Panc1 (cell line): ENCODE measurements at regions not wholly inside any gene's neighbourhood (a gene's known extent, or its start where the extent isn't known, plus 50 kb on each side); places are given as distances from the start of the nearest gene placed in this dataset.

Experiments
- CTCF ChIP-seq: fragments of 450-650 bp; IDR thresholded peaks from 2 replicates; pipeline ENCODE4 v1.5.1; 2017; ENCODE audit warnings: mild to moderate bottlenecking
- POLR2AphosphoS5 ChIP-seq: IDR thresholded peaks from 2 replicates; pipeline ENCODE4 v1.6.1; 2012; ENCODE audit warnings: mild to moderate bottlenecking, low read depth, low read length, moderate library complexity
- REST ChIP-seq, 2 experiments: IDR thresholded peaks; 2 replicates each; pipeline ENCODE4 v1.6.1; 2011 to 2012; ENCODE audit warnings: low read depth in 2 of 2, control low read depth in 1 of 2, low read length in 1 of 2, mild to moderate bottlenecking in 1 of 2, moderate library complexity in 1 of 2; ENCODE audit not compliant: insufficient read depth in 1 of 2

GRCh38 chr15:94547711-94548110, 316.4 kb downstream of the MCTP2 start:
- TF ChIP-seq CTCF (no peak), REST (IDR thresholded peaks at IDR 0.05; ENCODE audit: insufficient read depth in 1 of 2, low read depth in 2 of 2, low read length in 1 of 2) (no peak), POLR2AphosphoS5 (no peak)
